Mesenchymal stem cell (in vitro differentiated cells and primary cell): ENCODE measurements at regions not wholly inside any gene's neighbourhood (a gene's known extent, or its start where the extent isn't known, plus 50 kb on each side); places are given as distances from the start of the nearest gene placed in this dataset.

ENCODE experiments used
- DNase-seq: peaks from one replicate; pipeline ENCODE4 v3.0.0-alpha.2; 2013
- H2AFZ ChIP-seq: one replicate; pipeline ENCODE4 v1.6.1; 2013; ENCODE audit warnings: low read depth, mild to moderate bottlenecking, control low read depth, inconsistent platforms, low read length, moderate library complexity
- H2AK5ac ChIP-seq: 2 replicates; pipeline ENCODE4 v1.6.1; 2013; ENCODE audit warnings: low read length, moderate library complexity, mild to moderate bottlenecking, inconsistent platforms; ENCODE audit not compliant: severe bottlenecking
- H2BK120ac ChIP-seq: one replicate; pipeline ENCODE4 v1.6.1; 2013; ENCODE audit warnings: low read depth, mild to moderate bottlenecking, inconsistent platforms, low read length, moderate library complexity
- H2BK12ac ChIP-seq, 2 experiments: one replicate each; pipeline ENCODE4 v1.6.1; 2013; ENCODE audit warnings: inconsistent platforms in 2 of 2, low read length in 2 of 2, mild to moderate bottlenecking in 2 of 2, moderate library complexity in 2 of 2, control low read depth in 1 of 2
- H2BK15ac ChIP-seq: one replicate; pipeline ENCODE4 v1.6.1; 2013; ENCODE audit warnings: mild to moderate bottlenecking, low read depth, inconsistent platforms; ENCODE audit not compliant: poor library complexity, severe bottlenecking
- H2BK5ac ChIP-seq: 2 replicates; pipeline ENCODE4 v1.6.1; 2013; ENCODE audit warnings: low read depth, mild to moderate bottlenecking, low read length, control low read depth, inconsistent platforms; ENCODE audit not compliant: poor library complexity, severe bottlenecking
- H3K14ac ChIP-seq, 2 experiments: one replicate each; pipeline ENCODE4 v1.6.1; 2013; ENCODE audit warnings: inconsistent platforms in 2 of 2, low read length in 2 of 2, control low read depth in 1 of 2, mild to moderate bottlenecking in 1 of 2, moderate library complexity in 1 of 2
- H3K18ac ChIP-seq, 2 experiments: one replicate each; pipeline ENCODE4 v1.6.1; 2013; ENCODE audit warnings: inconsistent platforms in 2 of 2, low read length in 2 of 2, control low read depth in 1 of 2, low read depth in 1 of 2, mild to moderate bottlenecking in 1 of 2
- H3K23ac ChIP-seq, 2 experiments: one replicate each; pipeline ENCODE4 v1.6.1; 2013; ENCODE audit warnings: inconsistent platforms in 2 of 2, low read length in 2 of 2, mild to moderate bottlenecking in 2 of 2, moderate library complexity in 2 of 2, control low read depth in 1 of 2
- H3K27ac ChIP-seq: 2 replicates; pipeline ENCODE4 v1.5.1; 2013; ENCODE audit warnings: mild to moderate bottlenecking, moderate library complexity, low read length, control low read depth, inconsistent platforms; ENCODE audit not compliant: poor library complexity, severe bottlenecking
- H3K27me3 ChIP-seq, 2 experiments: 2 replicates each; pipeline versions ENCODE4 v1.6.1 to v1.7.0; 2013; ENCODE audit warnings: low read length in 2 of 2, mild to moderate bottlenecking in 2 of 2, moderate library complexity in 2 of 2, control low read depth in 1 of 2, inconsistent platforms in 1 of 2; ENCODE audit not compliant: control insufficient read depth in 1 of 2, insufficient read depth in 1 of 2
- H3K36me3 ChIP-seq, 2 experiments: 2 replicates each; pipeline versions ENCODE4 v1.6.1 to v1.7.0; 2013; ENCODE audit warnings: low read length in 2 of 2, control low read depth in 1 of 2, inconsistent platforms in 1 of 2, low read depth in 1 of 2, mild to moderate bottlenecking in 1 of 2; ENCODE audit not compliant: insufficient read depth in 2 of 2, control insufficient read depth in 1 of 2
- H3K4ac ChIP-seq, 2 experiments: one replicate each; pipeline ENCODE4 v1.6.1; 2013; ENCODE audit warnings: inconsistent platforms in 2 of 2, low read length in 2 of 2, mild to moderate bottlenecking in 2 of 2, moderate library complexity in 2 of 2, control low read depth in 1 of 2, low read depth in 1 of 2
- H3K4me1 ChIP-seq: 2 replicates; pipeline ENCODE4 v1.6.1; 2013; ENCODE audit warnings: low read depth, low read length, control low read depth; ENCODE audit not compliant: control insufficient read depth, insufficient read depth
- H3K4me2 ChIP-seq: 2 replicates; pipeline ENCODE4 v1.6.1; 2013; ENCODE audit warnings: low read length, mild to moderate bottlenecking, inconsistent platforms; ENCODE audit not compliant: poor library complexity, severe bottlenecking
- H3K4me3 ChIP-seq, 2 experiments: 2 replicates each; pipeline versions ENCODE4 v1.5.1 to v1.7.0; 2013; ENCODE audit warnings: low read length in 2 of 2, mild to moderate bottlenecking in 2 of 2, control low read depth in 1 of 2, low read depth in 1 of 2; ENCODE audit not compliant: insufficient read depth in 1 of 2
- H3K79me1 ChIP-seq: replicated peaks from 2 replicates; pipeline ENCODE4 v1.6.1; 2013; ENCODE audit warnings: mild to moderate bottlenecking, control low read depth, low read length, inconsistent platforms; ENCODE audit not compliant: poor library complexity, severe bottlenecking
- H3K9ac ChIP-seq: 2 replicates; pipeline ENCODE4 v1.7.0; 2013; ENCODE audit warnings: mild to moderate bottlenecking, low read length, moderate library complexity
- H3K9me3 ChIP-seq: 2 replicates; pipeline ENCODE4 v1.7.0; 2013; ENCODE audit warnings: mild to moderate bottlenecking, low read length; ENCODE audit not compliant: control insufficient read depth
- H4K8ac ChIP-seq: one replicate; pipeline ENCODE4 v1.6.1; 2013; ENCODE audit warnings: inconsistent platforms, mild to moderate bottlenecking, low read length, moderate library complexity
- H4K91ac ChIP-seq: one replicate; pipeline ENCODE4 v1.6.1; 2013; ENCODE audit warnings: mild to moderate bottlenecking, low read length, inconsistent platforms
- WGBS: methylation state at CpG from one replicate; pipeline ENCODE4 v1.1.7; 2013; ENCODE audit warnings: mixed read lengths; 5-methylcytosine and 5-hydroxymethylcytosine counted together

DNA sequence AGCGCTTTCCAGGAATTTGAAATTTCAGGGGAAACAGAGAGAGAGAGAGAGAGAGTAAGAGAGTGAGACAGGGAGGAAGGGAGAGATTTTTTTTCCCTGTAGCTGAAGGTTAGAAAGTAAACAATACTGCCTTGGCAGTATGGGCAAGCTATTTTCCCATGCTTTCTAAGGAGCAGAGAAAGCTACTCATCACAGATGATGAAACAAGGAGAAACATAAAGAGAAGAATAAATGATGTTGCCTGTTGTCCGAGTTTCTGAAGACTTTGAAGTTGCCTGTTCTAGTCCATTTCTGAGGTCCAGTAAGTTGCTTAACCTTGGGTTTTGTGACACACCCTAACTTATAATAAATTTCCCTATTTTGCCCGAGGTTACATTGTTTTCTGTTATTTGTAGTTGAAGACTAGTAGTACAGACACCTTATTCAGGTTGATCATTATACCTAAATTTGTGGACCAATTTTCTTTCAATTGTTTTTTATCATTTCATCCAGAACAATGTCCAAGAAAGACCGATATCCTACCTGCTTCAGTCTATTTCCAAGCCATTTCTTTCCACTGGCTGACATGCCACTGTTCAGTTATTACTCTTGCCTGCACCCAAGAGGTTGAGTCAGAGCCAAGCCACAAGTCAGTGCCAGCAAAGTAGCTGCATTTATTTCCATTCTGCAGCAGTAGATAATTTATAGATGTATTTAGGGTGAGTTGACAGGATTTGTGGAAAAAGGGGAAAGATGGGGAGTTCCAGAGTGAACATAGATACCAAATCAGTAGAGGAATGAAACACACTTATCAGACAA lies 49.7 kb upstream of the SLC16A2 start:
- H3K23ac ChIP-seq: no peak overlapping the region
- no peak overlapping the region for H3K4ac ChIP-seq
- no peak overlapping the region for H3K9ac ChIP-seq
- WGBS: 96% methylated on average over 2 of the region's 4 CpGs
- H2BK15ac ChIP-seq: no peak overlapping the region
- H3K36me3 ChIP-seq: no peaks in the 10 kb centered on the region
- no peak overlapping the region for H3K4me2 ChIP-seq
- no peak overlapping the region for H3K14ac ChIP-seq
- H3K79me1 ChIP-seq: no peaks in the 10 kb centered on the region
- H4K91ac ChIP-seq: no peak overlapping the region
- H2BK12ac ChIP-seq: no peak overlapping the region
- H3K4me1 ChIP-seq: no peaks in the 10 kb centered on the region
- no peak overlapping the region for H2BK5ac ChIP-seq
- no peak overlapping the region for H2AK5ac ChIP-seq
- peak; percentile 30 for DNase-seq
- H3K27ac ChIP-seq: no peak overlapping the region
- H4K8ac ChIP-seq: no peak overlapping the region
- no peak overlapping the region for H3K4me3 ChIP-seq
- peaks cover 1% of the 10 kb centered on the region for H3K9me3 ChIP-seq
- peaks cover 0 to 36% of the 10 kb centered on the region in 2 experiments for H3K27me3 ChIP-seq
- H3K18ac ChIP-seq: no peak overlapping the region
- H2AFZ ChIP-seq: no peak overlapping the region
- H2BK120ac ChIP-seq: no peak overlapping the region
